ENCODE measurements at regions not wholly inside any gene's neighbourhood (a gene's known extent, or its start where the extent isn't known, plus 50 kb on each side); places are given as distances from the start of the nearest gene placed in this dataset.

- TF ChIP-seq CTCF (IDR thresholded peaks at IDR 0.05) = no peak
- no peak for TF ChIP-seq EZH2 (IDR thresholded peaks at IDR 0.05)
- TF ChIP-seq EZH2phosphoT487 (IDR thresholded peaks at IDR 0.05) = no peak
These were observed 430.7 kb downstream of the BRINP1 start for GRCh38 chr9:118938581-118938980.
